ENCODE measurements at regions not wholly inside any gene's neighbourhood (a gene's known extent, or its start where the extent isn't known, plus 50 kb on each side); places are given as distances from the start of the nearest gene placed in this dataset.

DNA sequence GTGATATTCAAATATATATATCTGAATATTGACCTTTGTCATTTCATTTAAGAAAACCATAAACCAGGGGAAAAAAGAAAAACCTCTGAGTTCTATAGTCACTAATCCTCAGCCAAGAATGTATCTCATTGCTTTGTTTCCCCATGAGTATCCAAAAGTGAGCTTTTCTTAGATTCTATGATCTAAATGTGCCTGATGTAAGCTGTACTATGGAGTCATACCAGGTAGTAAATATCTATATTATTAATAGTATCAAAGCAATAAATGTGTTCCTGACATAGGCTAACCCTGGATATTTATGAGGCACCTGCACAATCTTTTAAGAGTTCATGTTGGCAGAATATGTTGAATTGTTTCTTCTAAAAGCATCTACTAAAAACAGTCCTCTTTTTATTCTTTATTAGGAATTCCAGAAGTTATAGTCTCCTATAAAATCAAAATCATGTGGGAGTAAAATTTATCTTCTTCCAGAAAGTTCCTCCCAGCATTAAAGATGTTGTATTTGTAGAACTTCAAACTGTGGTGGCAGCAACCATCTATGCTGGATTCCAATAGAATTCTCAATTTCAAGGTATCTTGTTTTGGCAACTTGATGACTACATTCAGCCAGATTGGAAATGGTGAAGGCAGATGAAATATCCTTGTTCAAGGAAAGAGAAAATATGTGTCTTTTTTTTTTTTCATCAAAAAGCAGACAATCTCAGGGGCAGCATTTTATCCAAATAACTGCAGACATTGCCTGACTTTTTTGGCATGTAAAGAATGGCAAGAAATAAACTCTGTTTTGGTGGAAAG lies 139.7 kb upstream of the RASSF8 start:
- H3K27me3 ChIP-seq = no peaks in the 10 kb centered on the region
- ATAC-seq (no peak), DNase-seq (no peak)
- H3K4me3 ChIP-seq = no peak overlapping the region
- intact Hi-C loops (cut with DNase I) = no loop called here
- H3K27ac ChIP-seq = no peak overlapping the region
- H3K9me3 ChIP-seq = peaks cover 0 to 9% (median 0%) of the 10 kb centered on the region in 12 donors
- no peaks in the 10 kb centered on the region for H3K36me3 ChIP-seq
- TF ChIP-seq POLR2A (IDR thresholded peaks at IDR 0.05) = no peak
- TF ChIP-seq, protein P1, sequence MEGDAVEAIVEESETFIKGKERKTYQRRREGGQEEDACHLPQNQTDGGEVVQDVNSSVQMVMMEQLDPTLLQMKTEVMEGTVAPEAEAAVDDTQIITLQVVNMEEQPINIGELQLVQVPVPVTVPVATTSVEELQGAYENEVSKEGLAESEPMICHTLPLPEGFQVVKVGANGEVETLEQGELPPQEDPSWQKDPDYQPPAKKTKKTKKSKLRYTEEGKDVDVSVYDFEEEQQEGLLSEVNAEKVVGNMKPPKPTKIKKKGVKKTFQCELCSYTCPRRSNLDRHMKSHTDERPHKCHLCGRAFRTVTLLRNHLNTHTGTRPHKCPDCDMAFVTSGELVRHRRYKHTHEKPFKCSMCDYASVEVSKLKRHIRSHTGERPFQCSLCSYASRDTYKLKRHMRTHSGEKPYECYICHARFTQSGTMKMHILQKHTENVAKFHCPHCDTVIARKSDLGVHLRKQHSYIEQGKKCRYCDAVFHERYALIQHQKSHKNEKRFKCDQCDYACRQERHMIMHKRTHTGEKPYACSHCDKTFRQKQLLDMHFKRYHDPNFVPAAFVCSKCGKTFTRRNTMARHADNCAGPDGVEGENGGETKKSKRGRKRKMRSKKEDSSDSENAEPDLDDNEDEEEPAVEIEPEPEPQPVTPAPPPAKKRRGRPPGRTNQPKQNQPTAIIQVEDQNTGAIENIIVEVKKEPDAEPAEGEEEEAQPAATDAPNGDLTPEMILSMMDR (IDR thresholded peaks at IDR 0.05) = no peak
- H3K4me1 ChIP-seq = no peaks in the 10 kb centered on the region

DNA sequence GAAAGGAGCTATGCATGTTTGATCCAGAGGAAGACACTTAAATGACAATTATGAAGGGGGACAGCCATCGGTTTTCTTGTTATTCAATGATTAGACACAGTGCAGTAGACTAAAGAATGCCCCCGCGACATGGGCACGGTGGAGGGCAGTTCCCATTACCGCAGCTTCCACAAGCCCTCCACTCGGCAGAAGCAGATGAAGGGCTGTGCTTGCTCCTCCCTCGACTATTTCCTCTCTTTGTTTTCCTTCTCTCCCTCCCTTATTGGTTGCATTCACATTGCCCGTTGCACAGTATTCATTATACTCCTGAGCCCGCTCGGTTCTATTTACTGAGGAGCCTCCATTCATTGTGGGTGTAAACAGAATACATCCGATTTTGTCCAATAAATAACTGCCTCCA lies 138.8 kb upstream of the RASSF8 start:
- H3K27me3 ChIP-seq = no peaks in the 10 kb centered on the region
- peaks cover 0 to 9% (median 0%) of the 10 kb centered on the region in 12 donors for H3K9me3 ChIP-seq
- H3K36me3 ChIP-seq = no peaks in the 10 kb centered on the region
- peaks cover 0 to 3% (median 0%) of the 10 kb centered on the region in 12 donors for H3K4me1 ChIP-seq
- TF ChIP-seq, protein P1 (IDR thresholded peaks at IDR 0.05) = no peak
- TF ChIP-seq POLR2A (IDR thresholded peaks at IDR 0.05) = no peak
- WGBS, 4 donors = 60 to 73% (median 63%) methylated on average over 11 of the region's 11 CpGs
- no peak for DNase-seq
- no peak overlapping the region for H3K27ac ChIP-seq
- intact Hi-C loops (cut with DNase I) = no loop called here
- ATAC-seq = no peak
- H3K4me3 ChIP-seq = no peak overlapping the region

DNA sequence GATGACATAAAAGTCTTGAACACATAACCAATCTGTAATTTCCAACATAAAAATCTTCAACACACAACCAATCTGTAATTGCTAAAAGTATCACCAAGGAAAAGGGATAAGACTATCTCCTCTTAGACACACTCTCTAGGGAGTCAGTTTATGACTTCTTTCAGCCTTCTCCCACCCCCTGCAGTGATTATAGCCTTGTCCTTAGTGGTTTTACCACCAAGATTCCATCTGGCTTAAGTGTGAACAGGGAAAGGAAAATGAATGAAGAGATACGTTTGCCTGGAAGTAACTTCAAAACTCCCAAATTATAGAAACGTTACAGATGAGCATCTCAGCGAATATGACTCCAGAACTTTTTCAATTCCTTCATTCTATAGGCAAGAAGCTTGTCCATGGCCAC lies 136.2 kb upstream of the RASSF8 start:
- intact Hi-C loops (cut with DNase I) = no loop called here
- H3K27me3 ChIP-seq = no peaks in the 10 kb centered on the region
- no peak overlapping the region for H3K27ac ChIP-seq
- peaks cover 0 to 9% (median 0%) of the 10 kb centered on the region in 12 donors for H3K4me1 ChIP-seq
- H3K4me3 ChIP-seq = no peak overlapping the region
- no peaks in the 10 kb centered on the region for H3K36me3 ChIP-seq
- H3K9me3 ChIP-seq = peaks cover 0 to 6% (median 0%) of the 10 kb centered on the region in 12 donors
- ATAC-seq (no peak), DNase-seq (no peak)
- 79 to 87% (median 84%) methylated on average over 3 of the region's 3 CpGs for WGBS, 4 donors
- TF ChIP-seq, protein P1 (IDR thresholded peaks at IDR 0.05) = no peak
- no peak for TF ChIP-seq POLR2A (IDR thresholded peaks at IDR 0.05)

DNA sequence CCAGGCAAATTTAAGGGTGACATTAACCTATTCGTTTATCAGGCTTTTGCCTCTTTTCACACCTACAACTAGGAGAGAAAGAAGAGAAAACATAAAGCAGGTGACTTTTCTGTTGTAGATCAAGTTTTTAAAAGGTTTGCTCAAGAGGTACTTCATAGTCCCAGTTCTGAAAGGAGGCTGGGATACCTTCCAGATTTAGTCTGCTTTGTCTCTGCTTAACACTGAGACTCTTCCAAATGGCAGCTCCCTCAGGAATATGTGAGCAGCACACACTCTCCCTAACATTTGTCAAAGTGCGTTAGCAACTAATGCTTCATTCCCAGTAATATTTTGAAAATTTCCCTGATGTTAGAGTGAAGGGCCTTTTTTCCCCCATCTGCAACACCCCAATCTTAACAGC lies 133.7 kb upstream of the RASSF8 start:
- intact Hi-C loops (cut with DNase I) = no loop called here
- Histone ChIP-seq H3K4me1 (peaks cover 0 to 23% (median 2%) of the 10 kb centered on the region in 12 donors), H3K27me3 (no peaks in the 10 kb centered on the region), H3K27ac (peak overlapping the region in 1 of 12 donors; percentile 60), H3K36me3 (no peaks in the 10 kb centered on the region), H3K9me3 (no peaks in the 10 kb centered on the region), H3K4me3 (no peak overlapping the region)
- 46 to 59% (median 54%) methylated on average over 2 of the region's 2 CpGs for WGBS, 4 donors
- DNase-seq = peak in 1 of 5 donors; percentile 11
- ATAC-seq = peak in 2 of 4 donors; percentile 52 to 54
- TF ChIP-seq POLR2A (IDR thresholded peaks at IDR 0.05) = no peak
- TF ChIP-seq, protein P1 (IDR thresholded peaks at IDR 0.05) = no peak

All from heart left ventricle (tissue), 16 donors.